H1 (cell line): ENCODE measurements at regions not wholly inside any gene's neighbourhood (a gene's known extent, or its start where the extent isn't known, plus 50 kb on each side); places are given as distances from the start of the nearest gene placed in this dataset.

ENCODE experiments used
- CTCF ChIA-PET: fragments of 300-600 bp; sonication (Branson Sonifier 250); formaldehyde crosslinking; loops from one replicate; lab custom pipeline; 2021; ENCODE audit not compliant: partially characterized antibody; lab: Charles Lee
- POLR2A ChIA-PET: fragments of 300-600 bp; sonication (Branson Sonifier 250); formaldehyde crosslinking; loops from one replicate; lab custom pipeline; 2021; ENCODE audit warnings: inconsistent platforms; ENCODE audit not compliant: partially characterized antibody; lab: Charles Lee
- DNase-seq, 2 experiments: peaks; one replicate each; pipeline versions ENCODE4 v3.0.0 to v3.0.0-alpha.2; 2010 to 2022; ENCODE audit warnings: low spot score in 2 of 2, low read depth in 1 of 2, mixed read lengths in 1 of 2
- FAIRE-seq: peaks from 2 replicates; lab custom pipeline; 2011; peaks lifted over from hg19 to GRCh38; lab: Jason Lieb, UNC
- H2AFZ ChIP-seq: 2 replicates; pipeline ENCODE4 v1.8.1; 2012; ENCODE audit warnings: low read length, inconsistent platforms
- H2AK5ac ChIP-seq: 2 replicates; pipeline ENCODE4 v1.6.1; 2013; ENCODE audit warnings: low read depth, low read length
- H2BK120ac ChIP-seq: replicated peaks from 2 replicates; pipeline ENCODE3; 2013; ENCODE audit warnings: low read depth, low read length, inconsistent platforms
- H2BK12ac ChIP-seq: 2 replicates; pipeline ENCODE4 v1.6.1; 2013; ENCODE audit warnings: low read depth, low read length
- H2BK15ac ChIP-seq: 2 replicates; pipeline ENCODE4 v1.6.1; 2013; ENCODE audit warnings: low read length
- H2BK20ac ChIP-seq: 2 replicates; pipeline ENCODE4 v1.6.1; 2013; ENCODE audit warnings: low read length
- H2BK5ac ChIP-seq: 2 replicates; pipeline ENCODE4 v1.6.1; 2013; ENCODE audit warnings: low read depth, low read length
- H3K14ac ChIP-seq: 2 replicates; pipeline ENCODE4 v1.6.1; 2013; ENCODE audit warnings: inconsistent platforms; ENCODE audit not compliant: insufficient read length
- H3K18ac ChIP-seq: 2 replicates; pipeline ENCODE4 v1.6.1; 2013; ENCODE audit warnings: low read length; ENCODE audit errors: extremely low read depth
- H3K23ac ChIP-seq: 2 replicates; pipeline ENCODE4 v1.6.1; 2013; ENCODE audit warnings: inconsistent platforms; ENCODE audit not compliant: insufficient read length
- H3K23me2 ChIP-seq: 2 replicates; pipeline ENCODE4 v1.6.1; 2013; ENCODE audit warnings: low read depth, low read length
- H3K27ac ChIP-seq: 2 replicates; pipeline ENCODE4 v1.6.1; 2011; ENCODE audit warnings: low read depth, low read length, inconsistent platforms
- H3K27me3 ChIP-seq, 4 experiments: replicated peaks in 1 of 4; 1 replicate in 1 of 4; 2 replicates in 3 of 4; pipeline versions ENCODE4 v1.6.1 to v1.8.1; 2011 to 2013; ENCODE audit warnings: low read length in 3 of 4, mild to moderate bottlenecking in 3 of 4, inconsistent platforms in 2 of 4, mixed read lengths in 2 of 4, moderate library complexity in 1 of 4; ENCODE audit not compliant: control insufficient read depth in 3 of 4, insufficient read depth in 3 of 4; ENCODE audit errors: extremely low read depth in 1 of 4
- H3K36me3 ChIP-seq, 4 experiments: 2 replicates each; pipeline versions ENCODE4 v1.6.1 to v1.8.1; 2011 to 2013; ENCODE audit warnings: mild to moderate bottlenecking in 4 of 4, low read length in 3 of 4, moderate library complexity in 2 of 4, control low read depth in 1 of 4, inconsistent platforms in 1 of 4; ENCODE audit not compliant: insufficient read depth in 4 of 4, control insufficient read depth in 2 of 4
- H3K4ac ChIP-seq: replicated peaks from 2 replicates; pipeline ENCODE3; 2013; ENCODE audit warnings: low read length, low read depth, mixed read lengths, inconsistent platforms; ENCODE audit not compliant: insufficient read length
- H3K4me1 ChIP-seq, 4 experiments: replicated peaks in 1 of 4; 1 replicate in 1 of 4; 2 replicates in 3 of 4; pipeline versions ENCODE4 v1.6.1 to v1.8.1; 2011 to 2013; ENCODE audit warnings: low read length in 3 of 4, inconsistent platforms in 2 of 4, mixed read lengths in 1 of 4; ENCODE audit not compliant: insufficient read depth in 4 of 4, control insufficient read depth in 3 of 4
- H3K4me2 ChIP-seq, 2 experiments: 2 replicates each; pipeline versions ENCODE4 v1.6.1 to v1.8.1; 2011 to 2013; ENCODE audit warnings: low read depth in 2 of 2, low read length in 2 of 2, control low read depth in 1 of 2, inconsistent platforms in 1 of 2, mild to moderate bottlenecking in 1 of 2; ENCODE audit not compliant: insufficient read depth in 1 of 2
- H3K4me3 ChIP-seq, 4 experiments: fragments of 200-600, 300-600 bp in 1 of 4; sonication (generic), shearing (Covaris generic), sonication (Bioruptor Twin) in 1 of 4; 2 replicates each; pipeline versions ENCODE4 v1.5.1 to v1.8.1; 2011 to 2016; ENCODE audit warnings: low read length in 4 of 4, low read depth in 3 of 4, control low read depth in 2 of 4, inconsistent platforms in 2 of 4, mild to moderate bottlenecking in 2 of 4, mixed read lengths in 1 of 4, moderate library complexity in 1 of 4; ENCODE audit not compliant: insufficient read depth in 2 of 4; ENCODE audit errors: extremely low read depth in 1 of 4
- H3K56ac ChIP-seq: replicated peaks from 2 replicates; pipeline ENCODE3; 2013; ENCODE audit warnings: low read depth, mild to moderate bottlenecking, mixed read lengths, low read length, inconsistent platforms; ENCODE audit not compliant: insufficient read length
- H3K79me1 ChIP-seq: 2 replicates; pipeline ENCODE4 v1.6.1; 2013; ENCODE audit warnings: low read depth, low read length, control low read depth
- H3K79me2 ChIP-seq, 2 experiments: 2 replicates each; pipeline versions ENCODE4 v1.6.1 to v1.8.1; 2012 to 2013; ENCODE audit warnings: low read length in 2 of 2, mild to moderate bottlenecking in 2 of 2, inconsistent platforms in 1 of 2; ENCODE audit not compliant: insufficient read depth in 2 of 2, control insufficient read depth in 1 of 2
- H3K9ac ChIP-seq, 4 experiments: replicated peaks in 1 of 4; 1 replicate in 1 of 4; 2 replicates in 3 of 4; pipeline versions ENCODE4 v1.6.1 to v1.8.1; 2011 to 2013; ENCODE audit warnings: low read depth in 3 of 4, low read length in 3 of 4, control low read depth in 2 of 4, mild to moderate bottlenecking in 2 of 4, moderate library complexity in 2 of 4, inconsistent platforms in 1 of 4; ENCODE audit errors: extremely low read depth in 1 of 4
- H3K9me3 ChIP-seq, 2 experiments: 2 replicates each; pipeline versions ENCODE4 v1.6.1 to v1.8.1; 2012 to 2013; ENCODE audit warnings: mild to moderate bottlenecking in 2 of 2, moderate library complexity in 2 of 2, control low read depth in 1 of 2, inconsistent platforms in 1 of 2, low read depth in 1 of 2, low read length in 1 of 2, mixed read lengths in 1 of 2; ENCODE audit not compliant: insufficient read depth in 2 of 2
- H4K20me1 ChIP-seq, 2 experiments: replicated peaks in 1 of 2; 2 replicates each; pipeline versions ENCODE3 to v1.8.1; 2011 to 2013; ENCODE audit warnings: inconsistent platforms in 2 of 2, low read length in 2 of 2, mild to moderate bottlenecking in 1 of 2; ENCODE audit not compliant: insufficient read depth in 2 of 2, control insufficient read depth in 1 of 2
- H4K5ac ChIP-seq: 2 replicates; pipeline ENCODE4 v1.6.1; 2013; ENCODE audit warnings: low read length, low read depth, mixed read lengths, inconsistent platforms; ENCODE audit not compliant: insufficient read length
- H4K8ac ChIP-seq: 2 replicates; pipeline ENCODE4 v1.8.0; 2013; ENCODE audit warnings: mild to moderate bottlenecking, moderate library complexity, low read length, inconsistent platforms; ENCODE audit not compliant: insufficient read depth; ENCODE audit errors: extremely low read depth
- H4K91ac ChIP-seq: replicated peaks from 2 replicates; pipeline ENCODE3; 2013; ENCODE audit warnings: low read length, mixed read lengths, inconsistent platforms; ENCODE audit not compliant: insufficient read length
- KDM1A ChIP-seq: fragments of 200-600, 300-600 bp; sonication (generic); IDR thresholded peaks from 2 replicates; pipeline ENCODE4 v1.7.1; 2016; ENCODE audit warnings: mild to moderate bottlenecking, low read length, borderline replicate concordance
- WGBS, 2 experiments: shearing (Covaris generic) in 1 of 2; methylation state at CpG; one replicate each; pipeline versions ENCODE4 v1.1.6 to v1.1.7; 2013 to 2015; ENCODE audit warnings: low lambda C conversion rate in 2 of 2, mixed read lengths in 2 of 2, inconsistent platforms in 1 of 2, low coverage in 1 of 2, missing lambda C conversion rate in 1 of 2; ENCODE audit not compliant: insufficient replicate concordance in 2 of 2, insufficient coverage in 1 of 2, insufficient read length in 1 of 2; ENCODE audit errors: extremely low coverage in 1 of 2, missing lambda C conversion rate in 1 of 2; 5-methylcytosine and 5-hydroxymethylcytosine counted together

DNA sequence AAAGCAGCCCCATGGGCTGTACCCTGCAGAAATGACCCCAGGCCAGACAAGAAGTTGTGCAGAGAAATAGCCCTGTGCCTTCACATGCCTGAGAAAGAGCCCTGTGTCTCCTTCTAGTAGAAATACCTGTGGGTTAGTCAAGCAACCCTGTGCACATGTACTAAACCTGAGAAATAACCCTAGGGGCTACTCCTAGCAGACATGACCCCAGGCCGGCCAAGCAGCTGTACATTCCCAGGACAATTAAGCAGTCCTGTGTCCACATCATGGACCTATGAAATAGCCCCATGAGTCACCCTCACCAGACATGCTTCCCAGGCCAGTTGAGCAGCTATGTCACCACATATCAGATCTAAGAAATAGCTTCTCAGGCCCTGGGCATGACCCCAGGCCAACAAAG, 519.7 kb upstream of the CA10 start:
- ChIA-PET CTCF (interaction anchor here (1.0 kb wide), 1 partner anchor 13 kb away, joined by 4 read pairs; no protein-coding TSS in a partner anchor), POLR2A (no interaction called here)
- TF ChIP-seq KDM1A = no peak
- H3K23me2 ChIP-seq = no peaks in the 10 kb centered on the region
- H2AFZ ChIP-seq = no peak overlapping the region
- FAIRE-seq (no peak), DNase-seq (no peak)
- no peaks in the 10 kb centered on the region for H4K20me1 ChIP-seq
- no peak overlapping the region for H2AK5ac ChIP-seq
- H3K18ac ChIP-seq = no peak overlapping the region
- no peak overlapping the region for H3K4me3 ChIP-seq
- no peak overlapping the region for H3K56ac ChIP-seq
- H2BK20ac ChIP-seq = no peak overlapping the region
- peaks cover 0 to 3% of the 10 kb centered on the region in 2 experiments; a peak in 1 of 4 replicates for H3K9me3 ChIP-seq
- WGBS, 2 experiments = 79% methylated on average over 1 of the region's 1 CpG; no CpG with 5 or more reads in 1 of the 2 experiments
- no peak overlapping the region for H2BK15ac ChIP-seq
- no peak overlapping the region for H3K23ac ChIP-seq
- no peak overlapping the region for H3K27ac ChIP-seq
- H4K8ac ChIP-seq = no peak overlapping the region
- no peak overlapping the region for H4K5ac ChIP-seq
- no peak overlapping the region for H3K4ac ChIP-seq
- no peaks in the 10 kb centered on the region for H3K36me3 ChIP-seq
- no peaks in the 10 kb centered on the region for H3K79me2 ChIP-seq
- no peak overlapping the region for H3K4me2 ChIP-seq
- H4K91ac ChIP-seq = no peak overlapping the region
- H2BK12ac ChIP-seq = no peak overlapping the region
- H3K9ac ChIP-seq = no peak overlapping the region
- no peaks in the 10 kb centered on the region for H3K4me1 ChIP-seq
- no peak overlapping the region for H3K14ac ChIP-seq
- H3K27me3 ChIP-seq = no peaks in the 10 kb centered on the region
- no peaks in the 10 kb centered on the region for H3K79me1 ChIP-seq
- H2BK5ac ChIP-seq = no peak overlapping the region
- H2BK120ac ChIP-seq = no peak overlapping the region
